Pons (tissue), 1 donor: ENCODE measurements at regions not wholly inside any gene's neighbourhood (a gene's known extent, or its start where the extent isn't known, plus 50 kb on each side); places are given as distances from the start of the nearest gene placed in this dataset.

Experiments used
- DNase-seq: peaks from one replicate; pipeline ENCODE4 v3.0.0-alpha.2; 2016; ENCODE audit warnings: low spot score

GRCh38 chr13:97111756-97112155, 110.4 kb upstream of the MBNL2 start:
- DNase-seq = no peak

- no peak for DNase-seq
Measured at GRCh38 chr13:97112446-97113152, 109.5 kb upstream of the MBNL2 start.

- DNase-seq = no peak
Measured at GRCh38 chr13:97113231-97114001, 108.7 kb upstream of the MBNL2 start.

DNA sequence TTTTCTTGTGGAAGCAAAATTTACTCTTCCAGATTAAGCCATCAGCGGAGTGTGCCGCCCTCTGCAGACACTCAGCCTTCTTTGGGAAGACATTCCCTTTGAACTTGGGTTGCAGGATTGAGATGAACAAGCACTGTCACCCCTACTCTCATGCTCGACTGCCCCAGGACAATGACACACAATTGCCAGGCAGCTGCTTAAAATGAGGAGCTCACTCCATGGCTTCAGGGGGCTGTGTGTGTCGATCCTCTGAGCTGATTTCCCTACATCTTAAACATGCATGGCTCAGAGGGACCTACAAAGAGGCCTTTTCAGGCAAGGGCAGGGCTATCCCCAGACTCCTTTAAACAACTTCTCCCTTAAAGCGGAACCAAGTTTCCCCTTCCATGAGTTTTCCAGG, 107.5 kb upstream of the MBNL2 start:
- no peak for DNase-seq

GRCh38 chr13:97116754-97117153, 105.4 kb upstream of the MBNL2 start:
- DNase-seq = no peak

DNA sequence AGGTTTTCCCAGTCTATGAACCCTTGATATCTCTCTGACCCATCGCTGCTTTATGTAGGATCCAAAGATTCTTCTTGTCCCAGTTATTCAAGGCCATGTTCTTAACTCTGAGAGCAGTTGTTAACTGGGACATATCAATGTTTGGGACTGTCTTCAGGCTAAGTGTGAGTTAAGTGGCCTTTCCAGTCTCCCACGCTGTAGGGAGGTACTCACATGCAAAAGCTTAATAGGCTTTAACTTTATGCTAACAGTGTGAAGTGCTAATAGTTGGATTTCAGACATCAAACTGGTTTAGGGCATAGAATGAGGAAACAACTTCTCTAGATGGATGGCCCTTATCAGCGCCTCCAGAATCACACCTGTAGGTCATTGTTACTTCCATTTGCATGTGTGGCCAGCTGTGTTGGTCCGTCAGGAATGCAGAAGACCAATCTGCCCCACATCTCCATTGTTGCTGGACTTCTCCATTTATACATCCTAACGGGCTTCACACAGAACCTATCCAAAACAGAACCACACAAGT, 104.7 kb upstream of the MBNL2 start:
- DNase-seq = no peak

DNA sequence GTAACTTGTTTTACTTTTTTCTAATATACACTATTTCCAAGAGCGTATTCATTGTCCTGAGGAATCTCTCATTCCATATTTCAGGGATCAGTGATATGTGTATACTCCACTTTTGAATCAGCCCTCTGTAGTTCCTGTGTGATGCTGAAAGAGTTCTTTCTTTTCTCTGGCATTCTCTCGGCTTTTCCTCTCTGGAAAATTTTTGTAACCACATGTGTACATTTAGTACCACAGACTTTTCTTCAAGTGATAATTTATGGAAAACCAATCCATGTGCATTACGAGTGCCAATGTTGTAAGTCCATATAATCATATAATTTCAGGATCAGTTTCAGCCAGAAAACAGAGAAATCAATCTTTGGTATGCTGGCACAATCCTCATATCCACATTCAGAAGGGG, 102.2 kb upstream of the MBNL2 start:
- DNase-seq = peak; percentile 66

- DNase-seq = no peak
Measured at GRCh38 chr13:97120346-97120745, 101.8 kb upstream of the MBNL2 start.

DNA sequence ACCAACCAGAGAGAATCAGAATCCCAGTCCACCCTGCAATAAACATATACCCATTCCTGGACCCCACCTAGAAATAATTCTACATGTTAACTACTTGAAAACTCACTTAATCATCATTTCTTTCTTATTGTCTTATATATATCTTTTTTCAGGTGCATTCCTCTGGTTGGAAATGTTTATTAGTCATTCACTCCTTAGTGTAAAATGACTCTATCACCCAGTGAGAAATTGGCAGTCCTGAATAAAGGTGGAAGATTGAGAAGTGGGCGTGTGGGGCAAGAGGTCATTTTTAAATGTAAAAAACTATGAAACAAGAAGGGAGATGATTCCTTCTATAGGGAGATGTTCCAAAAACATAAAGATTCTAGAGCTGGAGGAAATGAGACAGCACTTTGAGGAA, 101.2 kb upstream of the MBNL2 start:
- DNase-seq = no peak

- DNase-seq = no peak
Measured at GRCh38 chr13:97121894-97122293, 100.2 kb upstream of the MBNL2 start.

DNA sequence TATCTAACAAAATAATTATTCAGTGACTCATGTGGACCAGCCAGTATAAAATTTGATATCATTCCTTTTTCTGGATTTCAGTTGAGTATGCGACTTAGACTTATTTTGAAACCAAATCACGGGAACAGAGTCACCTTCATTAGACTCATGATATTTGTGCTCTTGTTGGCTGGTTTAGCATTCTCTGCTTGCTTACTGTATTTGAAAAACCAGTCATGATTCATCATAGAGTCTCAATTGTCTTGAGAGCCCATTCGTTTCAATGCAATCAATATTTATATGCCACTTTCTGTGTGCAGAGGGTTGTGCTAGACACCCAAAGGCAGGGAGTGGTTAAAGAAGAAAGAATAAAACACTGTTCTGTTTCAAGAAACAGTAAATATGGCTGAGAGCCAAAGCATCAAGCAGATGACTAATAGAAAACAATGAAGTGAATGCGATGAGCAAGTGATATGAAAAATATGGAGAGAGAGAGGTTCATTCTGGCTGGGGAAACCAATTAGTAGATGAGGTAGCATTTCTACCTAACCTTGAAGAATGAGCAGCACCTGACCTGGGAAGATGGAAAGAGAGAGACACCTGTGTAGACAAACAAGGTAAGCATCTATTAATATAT, 99.6 kb upstream of the MBNL2 start:
- DNase-seq = no peak

DNA sequence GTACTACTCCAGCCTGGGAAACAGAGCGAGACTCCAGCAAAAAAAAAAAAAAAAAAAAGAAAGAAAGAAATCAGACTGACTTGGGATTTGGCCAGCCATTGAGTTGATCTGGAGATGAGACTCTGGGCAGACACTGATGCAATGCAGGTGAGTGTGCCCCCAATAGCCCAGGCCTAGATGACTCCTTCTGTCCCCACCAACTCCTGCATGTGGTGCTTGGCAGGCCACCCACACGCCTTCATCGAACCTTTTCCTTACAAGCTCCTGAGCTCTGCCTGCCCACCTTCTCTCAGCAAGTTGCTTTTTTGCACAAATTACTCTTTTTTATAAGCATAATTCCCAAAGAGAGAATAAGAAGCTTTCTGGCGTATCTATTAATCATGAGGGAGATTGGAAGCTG, 97.9 kb upstream of the MBNL2 start:
- DNase-seq = no peak

- no peak for DNase-seq
Measured at GRCh38 chr13:97124915-97125809, 97.0 kb upstream of the MBNL2 start.

DNA sequence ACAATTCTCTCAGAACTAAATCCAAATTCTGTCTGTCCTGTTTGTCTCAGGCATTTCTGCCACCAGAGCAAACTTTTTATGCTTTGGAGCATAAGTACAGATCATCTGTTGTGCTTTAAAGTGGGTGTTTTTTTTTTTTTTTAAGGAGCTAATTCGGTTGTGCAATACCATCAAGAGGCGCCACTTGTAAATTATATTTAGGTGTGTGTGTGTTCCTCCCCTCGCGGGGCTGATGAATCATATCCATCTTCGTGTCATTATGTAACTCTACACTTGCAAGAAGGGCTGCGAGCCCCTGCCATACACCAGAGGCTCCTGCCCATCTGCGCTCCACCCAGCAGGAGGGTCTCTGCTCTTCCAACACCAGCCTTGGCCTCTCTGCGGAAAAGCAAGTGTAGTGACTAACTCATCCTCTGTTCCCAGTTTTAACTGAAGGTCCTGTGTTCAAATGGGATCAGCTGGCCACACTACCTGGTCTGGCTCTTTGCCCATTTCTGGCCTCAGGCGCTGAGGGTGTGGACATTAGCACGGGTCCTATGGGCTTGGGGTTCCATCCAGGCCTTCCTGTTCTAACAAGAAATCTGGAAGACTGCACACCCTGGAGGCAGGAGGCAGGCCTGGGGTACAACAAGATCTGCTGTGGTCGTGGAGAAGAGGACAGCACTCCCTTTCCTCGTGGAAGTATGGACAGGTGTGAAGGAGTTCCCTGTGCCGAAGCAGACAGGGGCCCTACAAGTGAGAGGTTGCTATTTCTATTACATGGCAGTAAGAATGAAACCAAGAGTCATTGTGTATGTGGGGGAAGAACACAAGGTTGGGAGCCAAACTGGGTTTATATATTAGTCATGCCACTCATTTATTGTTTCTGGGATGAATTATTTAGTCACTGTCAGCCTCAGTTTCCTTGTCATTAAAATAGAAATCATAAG, 96.1 kb upstream of the MBNL2 start:
- no peak for DNase-seq

- DNase-seq = no peak
Measured at GRCh38 chr13:97127842-97128241, 94.3 kb upstream of the MBNL2 start.

DNA sequence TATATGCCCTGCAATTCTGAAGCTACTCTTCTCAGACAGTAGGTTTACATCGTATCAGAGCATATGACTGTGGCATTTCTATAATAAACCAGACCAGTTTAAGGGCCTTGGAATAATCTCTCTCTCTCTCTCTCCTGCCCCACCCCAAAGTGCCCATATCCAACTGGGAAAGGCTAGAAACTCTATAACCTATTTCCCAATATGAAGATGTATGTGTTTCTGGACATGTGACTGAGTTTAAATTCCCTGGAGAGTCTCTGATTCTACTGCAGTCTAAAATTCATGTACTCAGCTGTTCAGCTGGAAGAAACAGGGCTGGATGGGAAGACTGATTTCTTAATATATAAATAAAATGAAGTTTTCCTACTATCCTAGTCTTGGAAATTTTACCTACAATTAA, 91.9 kb upstream of the MBNL2 start:
- DNase-seq = no peak

DNA sequence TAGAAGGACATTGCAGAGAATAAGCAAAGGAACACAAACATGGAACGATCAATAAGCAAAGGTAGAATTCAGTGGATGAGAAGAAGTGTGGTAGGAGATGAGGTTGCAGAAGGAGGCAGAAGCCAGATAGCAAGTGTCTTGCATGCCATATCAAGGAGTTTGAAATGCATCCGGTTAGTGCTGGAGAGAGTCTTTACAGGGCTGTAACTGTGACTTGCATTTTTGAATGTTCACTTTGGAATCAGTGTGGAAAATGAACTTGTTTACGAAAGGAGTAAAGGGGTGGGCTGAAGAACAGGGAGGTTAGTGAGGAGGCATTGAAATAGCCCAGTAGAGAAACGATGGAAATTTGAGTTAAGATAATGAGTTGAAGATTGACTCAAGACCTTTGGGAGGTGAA, 90.7 kb upstream of the MBNL2 start:
- no peak for DNase-seq

- no peak for DNase-seq
Measured at GRCh38 chr13:97133554-97133953, 88.6 kb upstream of the MBNL2 start.

GRCh38 chr13:97133955-97134354, 88.2 kb upstream of the MBNL2 start:
- no peak for DNase-seq

- no peak for DNase-seq
Measured at GRCh38 chr13:97134364-97135095, 87.6 kb upstream of the MBNL2 start.
